SJCRH30 (cell line): ENCODE measurements at regions not wholly inside any gene's neighbourhood (a gene's known extent, or its start where the extent isn't known, plus 50 kb on each side); places are given as distances from the start of the nearest gene placed in this dataset.
"Not testable (repeated sequence)": the region's sequence is repeated elsewhere in the genome, so short reads cannot be mapped to it uniquely, and the experiment has no call there.

Experiments used
- DNase-seq, 2 experiments: peaks; one replicate each; pipeline ENCODE4 v3.0.0-alpha.2; 2015 to 2020
- H3K27ac ChIP-seq: fragments of 250-450 bp; sonication (Bioruptor Pico); 2 replicates; pipeline ENCODE4 v1.5.1; 2020; ENCODE audit warnings: mild to moderate bottlenecking, moderate library complexity
- H3K27me3 ChIP-seq: fragments of 250-450 bp; sonication (Bioruptor Pico); 2 replicates; pipeline ENCODE4 v1.5.1; 2020; ENCODE audit warnings: mild to moderate bottlenecking, moderate library complexity
- H3K36me3 ChIP-seq: fragments of 250-450 bp; sonication (Bioruptor Pico); 2 replicates; pipeline ENCODE4 v1.5.1; 2020; ENCODE audit warnings: mild to moderate bottlenecking, moderate library complexity
- H3K4me1 ChIP-seq: fragments of 250-450 bp; sonication (Bioruptor Pico); 2 replicates; pipeline ENCODE4 v1.5.1; 2020; ENCODE audit warnings: mild to moderate bottlenecking, moderate library complexity
- H3K4me3 ChIP-seq: fragments of 250-450 bp; sonication (Bioruptor Pico); 2 replicates; pipeline ENCODE4 v1.5.1; 2020; ENCODE audit warnings: mild to moderate bottlenecking, moderate library complexity
- H3K9me3 ChIP-seq: fragments of 250-450 bp; sonication (Bioruptor Pico); replicated peaks from 2 replicates; pipeline ENCODE4 v1.5.1; 2020; ENCODE audit warnings: mild to moderate bottlenecking, moderate library complexity

- Histone ChIP-seq H3K36me3 (no peaks in the 10 kb centered on the region), H3K4me1 (no peaks in the 10 kb centered on the region), H3K27ac (no peak overlapping the region), H3K4me3 (no peak overlapping the region), H3K27me3 (no peaks in the 10 kb centered on the region), H3K9me3 (no peaks in the 10 kb centered on the region)
- DNase-seq: no peak
These were observed 72.1 kb upstream of the ANKRD55 start for GRCh38 chr5:56305001-56305950.

- DNase-seq: no peak
- Histone ChIP-seq H3K27ac (no peak overlapping the region), H3K9me3 (no peaks in the 10 kb centered on the region), H3K36me3 (no peaks in the 10 kb centered on the region), H3K27me3 (no peaks in the 10 kb centered on the region), H3K4me3 (no peak overlapping the region), H3K4me1 (no peaks in the 10 kb centered on the region)
These were observed 70.4 kb upstream of the ANKRD55 start for GRCh38 chr5:56303511-56303910.

GRCh38 chr5:56302027-56302426, 68.9 kb upstream of the ANKRD55 start:
- DNase-seq: no peak
- Histone ChIP-seq H3K27me3 (no peaks in the 10 kb centered on the region), H3K4me3 (no peak overlapping the region), H3K9me3 (no peaks in the 10 kb centered on the region), H3K27ac (no peak overlapping the region), H3K4me1 (no peaks in the 10 kb centered on the region), H3K36me3 (no peaks in the 10 kb centered on the region)

GRCh38 chr5:56301069-56301468, 67.9 kb upstream of the ANKRD55 start:
- no peak for DNase-seq
- Histone ChIP-seq H3K4me1 (no peaks in the 10 kb centered on the region), H3K4me3 (no peak overlapping the region)

GRCh38 chr5:56299212-56299611, 66.1 kb upstream of the ANKRD55 start:
- DNase-seq: no peak
- H3K4me1 ChIP-seq: no peaks in the 10 kb centered on the region
- H3K27me3 ChIP-seq: no peaks in the 10 kb centered on the region
- no peaks in the 10 kb centered on the region for H3K36me3 ChIP-seq
- no peaks in the 10 kb centered on the region for H3K9me3 ChIP-seq
- no peak overlapping the region for H3K4me3 ChIP-seq
- no peak overlapping the region for H3K27ac ChIP-seq

More at GRCh38 chr5:56301069-56301468, 67.9 kb upstream of the ANKRD55 start:
- Histone ChIP-seq H3K27ac (no peak overlapping the region), H3K9me3 (no peaks in the 10 kb centered on the region), H3K27me3 (no peaks in the 10 kb centered on the region), H3K36me3 (no peaks in the 10 kb centered on the region)

- no peaks in the 10 kb centered on the region for H3K27me3 ChIP-seq
- H3K9me3 ChIP-seq: no peaks in the 10 kb centered on the region
- H3K27ac ChIP-seq: no peak overlapping the region
- H3K36me3 ChIP-seq: no peaks in the 10 kb centered on the region
- no peak for DNase-seq
- no peak overlapping the region for H3K4me3 ChIP-seq
- no peaks in the 10 kb centered on the region for H3K4me1 ChIP-seq
These were observed 65.4 kb upstream of the ANKRD55 start for GRCh38 chr5:56298336-56299090.

- Histone ChIP-seq H3K36me3 (no peaks in the 10 kb centered on the region), H3K4me3 (no peak overlapping the region), H3K4me1 (no peaks in the 10 kb centered on the region), H3K27ac (no peak overlapping the region), H3K27me3 (no peaks in the 10 kb centered on the region), H3K9me3 (no peaks in the 10 kb centered on the region)
- DNase-seq: no peak
These were observed 64.7 kb upstream of the ANKRD55 start for GRCh38 chr5:56297851-56298250.

GRCh38 chr5:56295311-56295710, 62.2 kb upstream of the ANKRD55 start:
- not testable (repeated sequence) for H3K4me3 ChIP-seq, H3K36me3 ChIP-seq, H3K9me3 ChIP-seq, DNase-seq, H3K27me3 ChIP-seq, H3K27ac ChIP-seq, H3K4me1 ChIP-seq

- no peak for DNase-seq
- H3K27ac ChIP-seq: no peak overlapping the region
- H3K27me3 ChIP-seq: no peaks in the 10 kb centered on the region
These were observed 61.2 kb upstream of the ANKRD55 start for GRCh38 chr5:56294354-56294753.

GRCh38 chr5:56292874-56293273, 59.7 kb upstream of the ANKRD55 start:
- DNase-seq, H3K9me3 ChIP-seq, H3K4me1 ChIP-seq, H3K36me3 ChIP-seq, H3K27ac ChIP-seq, H3K27me3 ChIP-seq, H3K4me3 ChIP-seq: not testable (repeated sequence)

More at GRCh38 chr5:56294354-56294753, 61.2 kb upstream of the ANKRD55 start:
- no peak overlapping the region for H3K4me3 ChIP-seq
- no peaks in the 10 kb centered on the region for H3K4me1 ChIP-seq
- H3K36me3 ChIP-seq: no peaks in the 10 kb centered on the region
- H3K9me3 ChIP-seq: no peaks in the 10 kb centered on the region

- Histone ChIP-seq H3K36me3 (no peaks in the 10 kb centered on the region), H3K9me3 (no peaks in the 10 kb centered on the region), H3K27me3 (no peaks in the 10 kb centered on the region), H3K4me1 (no peaks in the 10 kb centered on the region), H3K4me3 (no peak overlapping the region), H3K27ac (no peak overlapping the region)
- no peak for DNase-seq
These were observed 58.7 kb upstream of the ANKRD55 start for GRCh38 chr5:56291661-56292374.

- H3K4me3 ChIP-seq: no peak overlapping the region
- H3K4me1 ChIP-seq: no peaks in the 10 kb centered on the region
- no peaks in the 10 kb centered on the region for H3K36me3 ChIP-seq
- H3K27me3 ChIP-seq: no peaks in the 10 kb centered on the region
- no peaks in the 10 kb centered on the region for H3K9me3 ChIP-seq
- no peak overlapping the region for H3K27ac ChIP-seq
- no peak for DNase-seq
These were observed 58.0 kb upstream of the ANKRD55 start for GRCh38 chr5:56291079-56291643.

GRCh38 chr5:56290378-56291078, 57.4 kb upstream of the ANKRD55 start:
- Histone ChIP-seq H3K9me3 (no peaks in the 10 kb centered on the region), H3K4me3 (no peak overlapping the region), H3K27me3 (no peaks in the 10 kb centered on the region), H3K4me1 (no peaks in the 10 kb centered on the region), H3K27ac (no peak overlapping the region), H3K36me3 (no peaks in the 10 kb centered on the region)
- no peak for DNase-seq

- Histone ChIP-seq H3K9me3 (no peaks in the 10 kb centered on the region), H3K27me3 (no peaks in the 10 kb centered on the region), H3K4me1 (no peaks in the 10 kb centered on the region), H3K27ac (no peak overlapping the region), H3K4me3 (no peak overlapping the region), H3K36me3 (no peaks in the 10 kb centered on the region)
- DNase-seq: no peak
These were observed 56.5 kb upstream of the ANKRD55 start for GRCh38 chr5:56289602-56289987.
